HPDE6-E6E7 (cell line): ENCODE measurements at regions not wholly inside any gene's neighbourhood (a gene's known extent, or its start where the extent isn't known, plus 50 kb on each side); places are given as distances from the start of the nearest gene placed in this dataset.

Experiments
- DNase-seq: peaks from one replicate; pipeline ENCODE4 v3.0.0; 2011; ENCODE audit warnings: missing footprints; ENCODE audit errors: extremely low spot score

GRCh38 chr4:23539969-23540569 lies 349.8 kb downstream of the PPARGC1A start:
- DNase-seq = no peak

GRCh38 chr4:23533859-23534258 lies 356.0 kb downstream of the PPARGC1A start:
- DNase-seq = no peak

GRCh38 chr4:23516716-23517115 lies 373.1 kb downstream of the PPARGC1A start:
- no peak for DNase-seq

GRCh38 chr4:23504083-23504482 lies 385.8 kb downstream of the PPARGC1A start:
- DNase-seq = no peak

GRCh38 chr4:23500894-23501449 lies 388.9 kb downstream of the PPARGC1A start:
- no peak for DNase-seq

- DNase-seq = no peak
Observed at GRCh38 chr4:23485801-23486200, 404.0 kb downstream of the PPARGC1A start.

- DNase-seq = no peak
Observed at GRCh38 chr4:23484689-23485088, 405.2 kb downstream of the PPARGC1A start.

- DNase-seq = no peak
Observed at GRCh38 chr4:23483320-23483960, 406.4 kb downstream of the PPARGC1A start.

- no peak for DNase-seq
Observed at GRCh38 chr4:23481566-23481965, 408.3 kb downstream of the PPARGC1A start.

- no peak for DNase-seq
Observed at GRCh38 chr4:23477905-23478304, 411.9 kb downstream of the PPARGC1A start.

GRCh38 chr4:23476515-23477090 lies 413.2 kb downstream of the PPARGC1A start:
- DNase-seq = no peak

- no peak for DNase-seq
Observed at GRCh38 chr4:23463071-23463470, 426.8 kb downstream of the PPARGC1A start.

- no peak for DNase-seq
Observed at GRCh38 chr4:23458054-23458453, 431.8 kb downstream of the PPARGC1A start.

- DNase-seq = no peak
Observed at GRCh38 chr4:23456864-23457263, 433.0 kb downstream of the PPARGC1A start.

- DNase-seq = no peak
Observed at GRCh38 chr4:23455456-23456158, 434.2 kb downstream of the PPARGC1A start.

- no peak for DNase-seq
Observed at GRCh38 chr4:23441530-23442069, 448.2 kb downstream of the PPARGC1A start.

- DNase-seq = no peak
Observed at GRCh38 chr4:23438764-23439163, 451.1 kb downstream of the PPARGC1A start.

- no peak for DNase-seq
Observed at GRCh38 chr4:23429497-23429896, 460.4 kb downstream of the PPARGC1A start.

GRCh38 chr4:23425570-23425969 lies 464.3 kb downstream of the PPARGC1A start:
- DNase-seq = no peak

GRCh38 chr4:23423540-23423939 lies 466.3 kb downstream of the PPARGC1A start:
- DNase-seq = no peak

GRCh38 chr4:23422878-23423277 lies 467.0 kb downstream of the PPARGC1A start:
- DNase-seq = no peak

- no peak for DNase-seq
Observed at GRCh38 chr4:23413631-23414030, 476.2 kb downstream of the PPARGC1A start.
